Fibroblast of mammary gland (primary cell): ENCODE measurements at regions not wholly inside any gene's neighbourhood (a gene's known extent, or its start where the extent isn't known, plus 50 kb on each side); places are given as distances from the start of the nearest gene placed in this dataset.

ENCODE experiments used
- DNase-seq: peaks from one replicate; pipeline ENCODE4 v3.0.0-alpha.2; 2010; ENCODE audit warnings: low read depth
- H3K4me3 ChIP-seq: 2 replicates; pipeline ENCODE4 v1.5.1; 2011; ENCODE audit warnings: low read depth, mild to moderate bottlenecking, low read length, moderate library complexity; ENCODE audit not compliant: control insufficient read depth
- CTCF ChIP-seq: conservative IDR thresholded peaks from 2 replicates; pipeline ENCODE4 v1.5.1; 2011; ENCODE audit warnings: low read depth, low read length, inconsistent platforms; ENCODE audit not compliant: control insufficient read depth, insufficient read depth

GRCh38 chr1:114337417-114337816 lies 173.6 kb downstream of the TRIM33 start:
- H3K4me3 ChIP-seq: no peak overlapping the region
- no peak for DNase-seq
- TF ChIP-seq CTCF: no peak

GRCh38 chr1:114336360-114336759 lies 174.6 kb downstream of the TRIM33 start:
- H3K4me3 ChIP-seq: no peak overlapping the region

GRCh38 chr1:114335273-114335672 lies 175.7 kb downstream of the TRIM33 start:
- H3K4me3 ChIP-seq: no peak overlapping the region
- no peak for TF ChIP-seq CTCF
- DNase-seq: no peak

More at GRCh38 chr1:114336360-114336759, 174.6 kb downstream of the TRIM33 start:
- no peak for TF ChIP-seq CTCF
- no peak for DNase-seq

GRCh38 chr1:114334297-114334696 lies 176.7 kb downstream of the TRIM33 start:
- no peak for TF ChIP-seq CTCF
- no peak for DNase-seq
- no peak overlapping the region for H3K4me3 ChIP-seq

DNA sequence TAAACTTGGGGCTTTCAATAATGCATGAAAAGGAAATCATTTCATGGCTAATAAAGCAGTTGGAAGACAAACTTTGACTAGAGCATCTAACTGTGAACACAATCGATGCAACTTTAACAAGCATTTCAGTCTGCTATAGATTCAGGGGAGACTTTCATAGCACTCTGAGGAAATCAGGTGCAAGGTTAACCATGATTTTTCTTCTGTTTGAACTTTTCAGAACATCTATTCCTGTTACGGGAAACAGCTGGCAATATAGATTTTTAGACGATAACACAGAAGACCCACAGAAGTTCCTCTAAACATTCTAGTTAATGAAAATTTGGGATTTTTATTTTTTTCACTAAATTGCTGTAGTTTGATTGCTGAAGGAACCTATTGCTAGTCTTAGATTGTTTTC lies 177.3 kb downstream of the TRIM33 start:
- TF ChIP-seq CTCF: no peak
- H3K4me3 ChIP-seq: no peak overlapping the region

GRCh38 chr1:114331936-114332335 lies 178.3 kb upstream of the SYT6 start:
- TF ChIP-seq CTCF: no peak
- no peak overlapping the region for H3K4me3 ChIP-seq
- no peak for DNase-seq

More for the DNA sequence above, 177.3 kb downstream of the TRIM33 start:
- no peak for DNase-seq

DNA sequence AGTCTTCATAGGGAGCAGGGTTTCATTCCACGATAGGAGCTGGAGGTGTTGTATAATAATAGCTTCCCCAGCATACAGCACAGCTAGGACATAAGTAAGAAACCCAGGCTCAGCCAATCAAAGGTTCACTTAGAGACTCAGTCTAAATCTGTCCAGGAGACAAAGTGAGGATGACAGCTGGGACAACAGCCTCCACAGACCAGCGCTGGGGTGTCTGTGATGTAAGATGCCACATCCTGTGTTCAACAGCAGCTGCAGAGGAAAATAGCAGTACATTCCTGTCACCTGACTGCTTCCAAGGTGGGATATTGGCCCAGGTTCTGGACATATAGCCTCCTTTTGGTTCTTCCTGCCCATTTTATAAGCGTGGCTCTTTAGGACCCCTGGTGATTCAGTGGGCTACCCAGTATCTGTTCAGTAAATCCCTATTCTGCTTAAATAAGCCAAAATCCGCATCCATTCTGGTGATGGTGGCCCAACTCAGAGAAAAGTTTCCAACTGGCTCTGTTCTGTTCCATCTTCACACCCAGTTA lies 176.8 kb upstream of the SYT6 start:
- DNase-seq: no peak
- no peak for TF ChIP-seq CTCF
- H3K4me3 ChIP-seq: no peak overlapping the region
